Suprapubic skin (tissue), 4 donors: ENCODE measurements at regions not wholly inside any gene's neighbourhood (a gene's known extent, or its start where the extent isn't known, plus 50 kb on each side); places are given as distances from the start of the nearest gene placed in this dataset.

Source experiments
- DNase-seq, 2 donors: peaks; one replicate each; pipeline ENCODE4 v3.0.0-alpha.2; 2019; ENCODE audit warnings: low spot score in 2 of 2
- H3K27ac ChIP-seq: fragments of 200-600 bp; sonication (generic); one replicate; pipeline ENCODE4 v1.5.1; 2019
- H3K27me3 ChIP-seq: fragments of 200-600 bp; sonication (generic); one replicate; pipeline ENCODE4 v1.5.1; 2019
- H3K36me3 ChIP-seq: fragments of 200-600 bp; sonication (generic); one replicate; pipeline ENCODE4 v1.5.1; 2019
- H3K4me1 ChIP-seq: fragments of 200-600 bp; sonication (generic); one replicate; pipeline ENCODE4 v1.5.1; 2019
- H3K4me3 ChIP-seq: fragments of 200-600 bp; sonication (generic); one replicate; pipeline ENCODE4 v1.5.1; 2019; ENCODE audit warnings: mild to moderate bottlenecking
- H3K9me3 ChIP-seq: fragments of 200-600 bp; sonication (generic); one replicate; pipeline ENCODE4 v1.5.1; 2019
- EP300 ChIP-seq: sonication (generic); formaldehyde crosslinking; IDR thresholded peaks from one replicate; pipeline ENCODE4 v1.6.1; 2017; ENCODE audit warnings: antibody characterized with exemption
- POLR2A ChIP-seq, 2 donors: fragments of 450-650 bp; IDR thresholded peaks; one replicate each; pipeline ENCODE4 v1.6.1; 2017; ENCODE audit warnings: antibody characterized with exemption in 2 of 2, mild to moderate bottlenecking in 2 of 2, moderate library complexity in 2 of 2
- POLR2AphosphoS5 ChIP-seq, 3 donors: sonication (generic); formaldehyde crosslinking; IDR thresholded peaks; one replicate each; pipeline ENCODE4 v1.6.1; 2017; ENCODE audit warnings: antibody characterized with exemption in 3 of 3
- WGBS: methylation state at CpG from one replicate; pipeline ENCODE4 v1.1.5; 2018; 5-methylcytosine and 5-hydroxymethylcytosine counted together
- TF ChIP-seq, protein P1 (sequence below), 2 donors: fragments of 200-600 bp in 1 of 2; fragments of 450-650 bp in 1 of 2; sonication (generic) in 1 of 2; IDR thresholded peaks; one replicate each; pipeline ENCODE4 v1.5.1; 2016 to 2019; ENCODE audit warnings: antibody characterized with exemption in 2 of 2, mild to moderate bottlenecking in 1 of 2, moderate library complexity in 1 of 2

DNA sequence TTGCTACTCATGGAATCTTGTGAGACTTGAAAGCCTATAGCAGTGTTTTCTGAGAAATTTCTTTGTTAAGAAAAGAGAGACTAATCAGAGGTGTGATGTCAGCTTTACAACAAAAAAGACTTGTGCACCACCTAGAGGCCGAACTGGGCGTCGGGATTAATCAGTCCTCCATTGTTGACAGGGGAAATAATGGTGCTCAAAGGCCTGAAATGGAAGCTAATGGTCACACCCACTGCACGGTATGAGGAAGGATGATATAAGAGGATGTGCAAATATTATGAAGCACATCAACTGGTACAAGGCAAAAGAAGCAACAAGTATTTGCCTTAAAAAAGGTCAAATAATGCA, 480.2 kb upstream of the MIR17HG start:
- WGBS, result 4% methylated on average over 4 of the region's 4 CpGs
- Histone ChIP-seq H3K4me1 (no peaks in the 10 kb centered on the region), H3K27ac (no peak overlapping the region), H3K27me3 (no peaks in the 10 kb centered on the region), H3K36me3 (no peaks in the 10 kb centered on the region), H3K9me3 (no peaks in the 10 kb centered on the region), H3K4me3 (no peak overlapping the region)
- DNase-seq, result peak in 1 of 2 donors; percentile 66
- TF ChIP-seq EP300, result no peak
- TF ChIP-seq, protein P1, sequence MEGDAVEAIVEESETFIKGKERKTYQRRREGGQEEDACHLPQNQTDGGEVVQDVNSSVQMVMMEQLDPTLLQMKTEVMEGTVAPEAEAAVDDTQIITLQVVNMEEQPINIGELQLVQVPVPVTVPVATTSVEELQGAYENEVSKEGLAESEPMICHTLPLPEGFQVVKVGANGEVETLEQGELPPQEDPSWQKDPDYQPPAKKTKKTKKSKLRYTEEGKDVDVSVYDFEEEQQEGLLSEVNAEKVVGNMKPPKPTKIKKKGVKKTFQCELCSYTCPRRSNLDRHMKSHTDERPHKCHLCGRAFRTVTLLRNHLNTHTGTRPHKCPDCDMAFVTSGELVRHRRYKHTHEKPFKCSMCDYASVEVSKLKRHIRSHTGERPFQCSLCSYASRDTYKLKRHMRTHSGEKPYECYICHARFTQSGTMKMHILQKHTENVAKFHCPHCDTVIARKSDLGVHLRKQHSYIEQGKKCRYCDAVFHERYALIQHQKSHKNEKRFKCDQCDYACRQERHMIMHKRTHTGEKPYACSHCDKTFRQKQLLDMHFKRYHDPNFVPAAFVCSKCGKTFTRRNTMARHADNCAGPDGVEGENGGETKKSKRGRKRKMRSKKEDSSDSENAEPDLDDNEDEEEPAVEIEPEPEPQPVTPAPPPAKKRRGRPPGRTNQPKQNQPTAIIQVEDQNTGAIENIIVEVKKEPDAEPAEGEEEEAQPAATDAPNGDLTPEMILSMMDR (IDR thresholded peaks at IDR 0.05), result peak in 1 of 2 donors; percentile 48
- no peak for TF ChIP-seq POLR2AphosphoS5 (IDR thresholded peaks at IDR 0.05)
- no peak for TF ChIP-seq POLR2A (IDR thresholded peaks at IDR 0.05)

DNA sequence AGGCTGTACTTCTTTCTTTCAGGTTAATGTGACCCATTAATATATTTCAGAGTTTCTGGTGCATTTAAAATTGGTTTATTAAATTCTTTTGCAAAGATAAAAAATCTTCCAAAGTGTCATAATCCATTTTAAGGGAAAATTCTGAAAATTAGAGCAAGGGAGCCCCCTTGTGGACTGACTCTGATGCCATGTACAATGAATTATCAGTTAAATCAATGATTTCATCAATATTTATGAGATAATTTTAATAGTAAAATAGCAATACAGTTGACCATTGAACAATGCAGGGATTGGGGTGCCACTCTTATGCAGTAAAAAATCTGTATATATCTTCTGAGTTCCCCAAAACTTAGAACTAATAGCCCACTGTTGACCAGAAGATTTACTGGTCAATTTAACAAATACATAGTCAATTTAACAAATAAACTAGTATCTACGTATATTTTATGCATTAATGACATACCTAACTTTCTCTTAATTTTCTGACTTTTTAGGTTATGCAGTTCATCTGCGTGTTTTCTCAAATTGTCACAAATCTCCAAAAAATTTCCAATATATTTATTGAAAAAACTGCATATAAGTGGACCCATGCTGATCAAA, 479.1 kb upstream of the MIR17HG start:
- H3K27me3 ChIP-seq, result no peaks in the 10 kb centered on the region
- no peak overlapping the region for H3K4me3 ChIP-seq
- 74% methylated on average over 2 of the region's 2 CpGs for WGBS
- no peak for DNase-seq
- H3K4me1 ChIP-seq, result no peaks in the 10 kb centered on the region
- TF ChIP-seq, protein P1 (IDR thresholded peaks at IDR 0.05), result peak; percentile 16 to 40
- no peak for TF ChIP-seq POLR2AphosphoS5 (IDR thresholded peaks at IDR 0.05)
- H3K9me3 ChIP-seq, result no peaks in the 10 kb centered on the region
- H3K27ac ChIP-seq, result no peak overlapping the region
- no peaks in the 10 kb centered on the region for H3K36me3 ChIP-seq

DNA sequence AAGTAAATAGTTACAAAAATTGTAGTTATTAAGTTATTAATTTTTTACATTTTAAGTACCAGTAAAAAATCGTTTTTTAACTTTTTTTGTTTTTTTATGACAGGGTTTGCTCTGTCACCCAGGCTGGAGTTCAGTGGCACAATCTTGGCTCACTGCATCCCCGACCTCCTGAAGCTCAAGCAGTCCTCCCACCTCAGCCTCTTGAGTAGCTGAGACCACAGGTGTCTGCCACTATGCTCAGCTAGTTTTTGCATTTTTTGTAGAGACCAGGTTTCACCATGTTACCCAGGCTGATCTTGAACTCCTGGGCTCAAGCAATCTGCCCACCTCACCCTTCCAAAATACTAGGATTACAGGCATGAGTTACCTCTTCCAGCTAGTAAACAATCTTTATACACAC, 477.9 kb upstream of the MIR17HG start:
- no peak for TF ChIP-seq EP300
- TF ChIP-seq, protein P1 (IDR thresholded peaks at IDR 0.05), result no peak
- TF ChIP-seq POLR2AphosphoS5 (IDR thresholded peaks at IDR 0.05), result no peak
- no peak for TF ChIP-seq POLR2A (IDR thresholded peaks at IDR 0.05)
- no peaks in the 10 kb centered on the region for H3K36me3 ChIP-seq
- H3K27ac ChIP-seq, result no peak overlapping the region
- no peaks in the 10 kb centered on the region for H3K4me1 ChIP-seq
- WGBS, result 32% methylated on average over 2 of the region's 2 CpGs
- H3K9me3 ChIP-seq, result no peaks in the 10 kb centered on the region
- H3K27me3 ChIP-seq, result no peaks in the 10 kb centered on the region
- H3K4me3 ChIP-seq, result no peak overlapping the region
- no peak for DNase-seq

DNA sequence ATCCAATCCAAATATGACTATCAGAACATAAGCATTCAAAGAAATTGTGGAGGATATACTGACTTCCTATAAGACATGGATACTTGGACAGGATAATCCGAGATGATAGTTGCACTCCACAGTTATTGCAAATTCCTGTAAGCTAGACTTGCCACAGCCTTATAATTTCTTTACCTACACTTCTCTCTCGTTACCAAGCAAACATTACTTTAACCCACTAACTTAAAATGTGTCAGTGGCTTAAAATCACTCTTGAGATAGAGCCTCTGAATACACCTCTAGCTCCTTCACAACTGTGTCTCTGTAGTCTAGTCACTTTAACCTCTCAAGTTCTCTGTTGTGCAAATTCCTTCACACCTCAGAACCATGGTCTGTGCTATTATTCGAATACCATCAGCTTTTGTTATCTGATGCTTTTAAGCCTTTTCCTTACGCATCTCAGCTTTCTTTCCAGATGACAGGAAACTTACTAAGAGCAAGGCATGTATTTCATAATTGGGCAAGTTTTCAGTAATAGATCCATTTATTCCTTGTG, 474.9 kb upstream of the MIR17HG start:
- no peak for TF ChIP-seq EP300
- no peak for TF ChIP-seq POLR2AphosphoS5 (IDR thresholded peaks at IDR 0.05)
- no peak for TF ChIP-seq POLR2A (IDR thresholded peaks at IDR 0.05)
- TF ChIP-seq, protein P1 (IDR thresholded peaks at IDR 0.05), result no peak
- Histone ChIP-seq H3K9me3 (no peaks in the 10 kb centered on the region), H3K36me3 (no peaks in the 10 kb centered on the region), H3K27ac (no peak overlapping the region), H3K4me3 (no peak overlapping the region), H3K4me1 (no peaks in the 10 kb centered on the region), H3K27me3 (no peaks in the 10 kb centered on the region)
- no peak for DNase-seq
- 86% methylated on average over 4 of the region's 4 CpGs for WGBS

DNA sequence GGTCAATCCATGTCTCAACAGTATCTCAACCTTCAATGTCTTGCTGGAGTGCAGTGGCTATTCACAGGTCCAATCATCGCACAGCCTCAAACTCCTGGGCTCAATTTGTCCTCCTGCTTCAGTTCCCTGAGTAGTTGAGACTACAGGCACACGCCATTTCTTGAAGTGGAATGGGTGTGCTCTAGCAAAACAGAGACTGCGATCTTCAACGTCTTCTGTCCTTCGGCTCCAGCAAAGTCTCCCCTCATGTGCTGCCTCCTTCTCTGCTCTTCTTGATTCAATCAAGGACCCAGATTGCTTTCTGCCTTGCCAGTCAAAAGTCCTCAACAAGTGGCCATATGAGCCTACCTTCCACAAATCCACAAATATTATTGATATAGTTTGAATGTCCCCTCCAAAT, 466.7 kb upstream of the MIR17HG start:
- DNase-seq, result no peak
- Histone ChIP-seq H3K36me3 (no peaks in the 10 kb centered on the region), H3K27ac (no peak overlapping the region), H3K27me3 (no peaks in the 10 kb centered on the region), H3K9me3 (no peaks in the 10 kb centered on the region), H3K4me3 (no peak overlapping the region), H3K4me1 (no peaks in the 10 kb centered on the region)
- 95% methylated on average over 5 of the region's 5 CpGs for WGBS
- TF ChIP-seq POLR2A (IDR thresholded peaks at IDR 0.05) (no peak), EP300 (no peak), POLR2AphosphoS5 (IDR thresholded peaks at IDR 0.05) (no peak)
- TF ChIP-seq, protein P1 (IDR thresholded peaks at IDR 0.05), result no peak
